SU-DHL-6 (cell line): ENCODE measurements at regions not wholly inside any gene's neighbourhood (a gene's known extent, or its start where the extent isn't known, plus 50 kb on each side); places are given as distances from the start of the nearest gene placed in this dataset.

Experiments used
- H2AFZ ChIP-seq: fragments of 200-600 bp; sonication (generic); 2 replicates; pipeline ENCODE4 v1.6.1; 2014; ENCODE audit warnings: low read depth, mild to moderate bottlenecking, moderate library complexity, mixed read lengths, antibody characterized with exemption, low read length; ENCODE audit not compliant: severe bottlenecking
- H3F3A ChIP-seq: fragments of 200-600 bp; shearing (Covaris generic); 2 replicates; pipeline ENCODE4 v1.6.0; 2016; ENCODE audit warnings: antibody characterized with exemption, mild to moderate bottlenecking; ENCODE audit not compliant: insufficient read depth
- H3K27ac ChIP-seq: fragments of 200-600 bp; sonication (generic); 2 replicates; pipeline ENCODE4 v1.5.1; 2016; ENCODE audit warnings: low read depth, mild to moderate bottlenecking, low read length, moderate library complexity, mixed read lengths
- H3K27me3 ChIP-seq: fragments of 200-600 bp; sonication (generic), shearing (Covaris generic); 2 replicates; pipeline ENCODE4 v1.6.0; 2014; ENCODE audit warnings: mild to moderate bottlenecking, low read length
- H3K36me3 ChIP-seq: fragments of 200-600 bp; sonication (generic); 2 replicates; pipeline ENCODE4 v1.6.1; 2014; ENCODE audit warnings: mild to moderate bottlenecking, low read length, mixed read lengths
- H3K4me2 ChIP-seq: fragments of 300-600, 200-600 bp; shearing (Covaris generic), sonication (generic); 2 replicates; pipeline ENCODE4 v1.6.0; 2014; ENCODE audit warnings: low read length, low read depth, mild to moderate bottlenecking; ENCODE audit not compliant: poor library complexity, severe bottlenecking
- H3K4me3 ChIP-seq: fragments of 200-600 bp; sonication (generic); 2 replicates; pipeline ENCODE4 v1.5.1; 2014; ENCODE audit warnings: antibody characterized with exemption, low read length, mild to moderate bottlenecking, mixed read lengths; ENCODE audit not compliant: insufficient read depth, poor library complexity, severe bottlenecking
- H3K79me2 ChIP-seq: fragments of 200-600 bp; sonication (generic); 2 replicates; pipeline ENCODE4 v1.6.1; 2014; ENCODE audit warnings: mild to moderate bottlenecking, low read length, moderate library complexity; ENCODE audit not compliant: insufficient read depth
- H3K9ac ChIP-seq: fragments of 200-600 bp; sonication (generic); 2 replicates; pipeline ENCODE4 v1.7.0; 2014; ENCODE audit warnings: mild to moderate bottlenecking, low read length
- H3K9me2 ChIP-seq: fragments of 200-600 bp; sonication (generic); replicated peaks from 2 replicates; pipeline ENCODE4 v1.6.1; 2014; ENCODE audit warnings: low read length; ENCODE audit not compliant: insufficient read depth
- H3K9me3 ChIP-seq: fragments of 200-600 bp; sonication (generic); 2 replicates; pipeline ENCODE4 v1.6.1; 2014; ENCODE audit warnings: low read length, mixed read lengths; ENCODE audit not compliant: insufficient read depth
- H4K20me1 ChIP-seq: fragments of 200-600 bp; sonication (generic); 2 replicates; pipeline ENCODE4 v1.6.1; 2014; ENCODE audit warnings: low read depth, mild to moderate bottlenecking, antibody characterized with exemption, low read length, moderate library complexity, mixed read lengths
- CTCF ChIP-seq: fragments of 200-600 bp; sonication (generic); IDR thresholded peaks from one replicate; pipeline ENCODE4 v1.5.1; 2017; ENCODE audit warnings: antibody characterized with exemption, mild to moderate bottlenecking, low read length, moderate library complexity; ENCODE audit not compliant: insufficient read depth, poor library complexity, severe bottlenecking
- EZH2phosphoT487 ChIP-seq: fragments of 200-600 bp; sonication (generic), shearing (Covaris generic); conservative IDR thresholded peaks from 2 replicates; pipeline ENCODE4 v1.6.1; 2018; ENCODE audit warnings: mild to moderate bottlenecking, antibody characterized with exemption, low read length, moderate library complexity, mixed read lengths

DNA sequence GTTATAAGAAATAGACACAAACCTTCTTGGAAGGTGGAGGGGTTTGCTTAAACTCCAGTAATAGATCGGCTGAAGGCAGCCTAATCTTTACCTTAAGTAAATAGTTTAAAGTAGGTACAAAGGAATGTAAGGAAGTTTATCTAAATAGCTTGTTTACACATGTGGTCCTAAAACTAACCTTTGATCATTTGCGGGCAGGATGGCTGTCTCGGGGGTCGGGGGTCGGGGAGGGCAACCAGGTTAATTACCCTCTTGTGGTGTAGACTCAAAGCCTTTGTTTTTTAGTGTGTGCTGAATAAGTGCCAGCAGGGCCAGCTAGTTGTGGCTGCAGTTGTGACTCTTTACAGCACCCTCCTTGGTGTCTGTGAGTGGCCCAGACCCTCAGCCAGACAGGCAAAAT is 256.9 kb upstream of the SESN3 start:
- no peak overlapping the region for H2AFZ ChIP-seq
- no peaks in the 10 kb centered on the region for H3K79me2 ChIP-seq
- H3K36me3 ChIP-seq, result no peaks in the 10 kb centered on the region
- TF ChIP-seq CTCF (no peak), EZH2phosphoT487 (no peak)
- no peaks in the 10 kb centered on the region for H3K9me3 ChIP-seq
- no peaks in the 10 kb centered on the region for H3K9me2 ChIP-seq
- H3K4me3 ChIP-seq, result no peak overlapping the region
- no peaks in the 10 kb centered on the region for H3K27me3 ChIP-seq
- H3K4me2 ChIP-seq, result no peak overlapping the region
- no peak overlapping the region for H3K27ac ChIP-seq
- no peaks in the 10 kb centered on the region for H3F3A ChIP-seq
- H4K20me1 ChIP-seq, result no peaks in the 10 kb centered on the region
- no peak overlapping the region for H3K9ac ChIP-seq

- Histone ChIP-seq H3F3A (no peaks in the 10 kb centered on the region), H3K9me3 (no peaks in the 10 kb centered on the region), H3K36me3 (no peaks in the 10 kb centered on the region), H3K4me2 (no peak overlapping the region), H3K9me2 (no peaks in the 10 kb centered on the region), H3K4me3 (no peak overlapping the region), H3K79me2 (no peaks in the 10 kb centered on the region), H2AFZ (no peak overlapping the region), H3K9ac (no peak overlapping the region), H3K27ac (no peak overlapping the region), H3K27me3 (no peaks in the 10 kb centered on the region), H4K20me1 (no peaks in the 10 kb centered on the region)
- TF ChIP-seq CTCF (no peak), EZH2phosphoT487 (no peak)
These were observed 256.4 kb upstream of the SESN3 start for GRCh38 chr11:95487391-95487790.

GRCh38 chr11:95486979-95487378 is 256.0 kb upstream of the SESN3 start:
- no peak overlapping the region for H3K27ac ChIP-seq
- H3K9me3 ChIP-seq, result no peaks in the 10 kb centered on the region
- no peaks in the 10 kb centered on the region for H3K9me2 ChIP-seq
- H3K9ac ChIP-seq, result no peak overlapping the region
- no peak overlapping the region for H3K4me2 ChIP-seq
- H3K36me3 ChIP-seq, result no peaks in the 10 kb centered on the region
- H2AFZ ChIP-seq, result no peak overlapping the region
- H3K4me3 ChIP-seq, result no peak overlapping the region
- no peaks in the 10 kb centered on the region for H3K79me2 ChIP-seq
- H3K27me3 ChIP-seq, result no peaks in the 10 kb centered on the region
- TF ChIP-seq CTCF (no peak), EZH2phosphoT487 (no peak)
- H4K20me1 ChIP-seq, result no peaks in the 10 kb centered on the region
- no peaks in the 10 kb centered on the region for H3F3A ChIP-seq

DNA sequence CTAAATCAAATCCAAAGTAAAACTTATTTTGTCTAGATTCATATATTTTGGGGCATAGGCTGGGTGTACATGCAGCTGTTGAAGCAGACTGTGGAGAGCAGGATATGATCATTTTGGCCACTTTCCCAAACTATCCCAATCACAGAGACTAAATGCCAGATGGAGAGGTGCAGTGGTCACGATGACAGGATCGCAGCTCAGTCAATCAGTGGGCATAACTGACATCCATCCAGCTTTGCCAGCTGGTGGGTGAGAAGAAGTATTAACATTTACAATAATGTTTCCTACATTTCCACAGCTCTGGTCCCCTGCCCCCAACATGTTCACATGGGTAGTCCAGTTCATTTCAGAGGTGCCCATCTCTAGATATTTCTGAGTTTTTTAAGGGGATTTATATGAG is 255.5 kb upstream of the SESN3 start:
- H3K9me2 ChIP-seq, result no peaks in the 10 kb centered on the region
- no peaks in the 10 kb centered on the region for H3K27me3 ChIP-seq
- no peak overlapping the region for H3K9ac ChIP-seq
- H2AFZ ChIP-seq, result no peak overlapping the region
- H3K36me3 ChIP-seq, result no peaks in the 10 kb centered on the region
- H3K4me2 ChIP-seq, result no peak overlapping the region
- H3K4me3 ChIP-seq, result no peak overlapping the region
- H3F3A ChIP-seq, result no peaks in the 10 kb centered on the region
- TF ChIP-seq EZH2phosphoT487 (no peak), CTCF (no peak)
- H3K79me2 ChIP-seq, result no peaks in the 10 kb centered on the region
- H4K20me1 ChIP-seq, result no peaks in the 10 kb centered on the region
- H3K9me3 ChIP-seq, result no peaks in the 10 kb centered on the region
- H3K27ac ChIP-seq, result no peak overlapping the region
